ENCODE measurements at regions not wholly inside any gene's neighbourhood (a gene's known extent, or its start where the extent isn't known, plus 50 kb on each side); places are given as distances from the start of the nearest gene placed in this dataset.

- TF ChIP-seq CTCF (IDR thresholded peaks at IDR 0.05) (no peak), POLR2A (IDR thresholded peaks at IDR 0.05) (no peak), EP300 (IDR thresholded peaks at IDR 0.05) (no peak)
Measured at GRCh38 chr10:36676756-36677430, 448.5 kb upstream of the ANKRD30A start.
